ENCODE measurements at regions not wholly inside any gene's neighbourhood (a gene's known extent, or its start where the extent isn't known, plus 50 kb on each side); places are given as distances from the start of the nearest gene placed in this dataset.

DNA sequence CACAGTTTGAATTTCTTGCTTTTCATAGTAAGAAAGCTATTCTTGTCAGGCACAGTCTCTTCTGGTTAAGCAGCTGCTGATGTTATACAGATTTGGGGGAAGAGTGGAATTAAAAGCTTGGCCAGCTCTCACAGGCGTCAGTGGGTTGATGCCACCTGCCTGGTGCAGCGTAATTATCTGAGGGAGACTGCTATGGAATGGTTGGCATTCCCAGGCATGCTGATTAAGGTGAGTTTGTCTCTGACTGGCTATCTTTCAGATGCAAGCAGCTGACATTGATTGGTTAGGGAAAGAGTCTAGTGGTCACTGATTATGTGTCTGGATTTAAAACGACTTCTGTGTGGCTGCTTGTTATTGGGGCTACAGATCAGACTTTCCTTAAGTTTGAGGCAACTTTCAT is 948.4 kb downstream of the UQCRFS1 start:
- ATAC-seq (no peak), DNase-seq (ENCODE audit: low read depth, low spot score) (no peak), FAIRE-seq (no peak)
- H3K4me3 ChIP-seq, result no peak overlapping the region
- no peaks in the 10 kb centered on the region for H3K4me1 ChIP-seq (ENCODE audit: control insufficient read depth, insufficient read depth, low read length)
- H3K79me2 ChIP-seq (ENCODE audit: control insufficient read depth, insufficient read depth, low read length), result no peaks in the 10 kb centered on the region
- intact Hi-C loops (cut with micrococcal nuclease; ENCODE audit: unreplicated experiment), result no loop called here
- ChIA-PET CTCF (no interaction called here), POLR2A (no interaction called here), SMC1A (ENCODE audit: uncharacterized antibody, unreplicated experiment) (no interaction called here), RAD21 (ENCODE audit: unreplicated experiment) (no interaction called here)
- H2AFZ ChIP-seq (ENCODE audit: control insufficient read depth, low read depth, low read length), result no peak overlapping the region
- TF ChIP-seq JUNB (IDR thresholded peaks at IDR 0.05), result no peak
- TF ChIP-seq, protein P1, sequence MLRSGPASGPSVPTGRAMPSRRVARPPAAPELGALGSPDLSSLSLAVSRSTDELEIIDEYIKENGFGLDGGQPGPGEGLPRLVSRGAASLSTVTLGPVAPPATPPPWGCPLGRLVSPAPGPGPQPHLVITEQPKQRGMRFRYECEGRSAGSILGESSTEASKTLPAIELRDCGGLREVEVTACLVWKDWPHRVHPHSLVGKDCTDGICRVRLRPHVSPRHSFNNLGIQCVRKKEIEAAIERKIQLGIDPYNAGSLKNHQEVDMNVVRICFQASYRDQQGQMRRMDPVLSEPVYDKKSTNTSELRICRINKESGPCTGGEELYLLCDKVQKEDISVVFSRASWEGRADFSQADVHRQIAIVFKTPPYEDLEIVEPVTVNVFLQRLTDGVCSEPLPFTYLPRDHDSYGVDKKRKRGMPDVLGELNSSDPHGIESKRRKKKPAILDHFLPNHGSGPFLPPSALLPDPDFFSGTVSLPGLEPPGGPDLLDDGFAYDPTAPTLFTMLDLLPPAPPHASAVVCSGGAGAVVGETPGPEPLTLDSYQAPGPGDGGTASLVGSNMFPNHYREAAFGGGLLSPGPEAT (IDR thresholded peaks at IDR 0.05; ENCODE audit: low read depth), result no peak
- H3K4me2 ChIP-seq (ENCODE audit: control insufficient read depth, insufficient read depth), result no peak overlapping the region
- BruUV-seq (replicated peaks), result no TSS peak
- no peaks in the 10 kb centered on the region for H3K36me3 ChIP-seq (ENCODE audit: control insufficient read depth in 2 of 2, insufficient read depth in 2 of 2, low read length in 1 of 2)
- H3K9ac ChIP-seq (ENCODE audit: control insufficient read depth, insufficient read depth, low read length), result no peak overlapping the region
- H4K20me1 ChIP-seq (ENCODE audit: control insufficient read depth, insufficient read depth), result no peaks in the 10 kb centered on the region
- H3K27ac ChIP-seq (ENCODE audit: control insufficient read depth, insufficient read depth), result no peak overlapping the region
- no peaks in the 10 kb centered on the region; the same call in 2 of the 3 replicates for H3K9me3 ChIP-seq (replicated peaks; ENCODE audit: control insufficient read depth, insufficient read depth, low read length)
- no peaks in the 10 kb centered on the region for H3K27me3 ChIP-seq (replicated peaks in 1 of 2; ENCODE audit: control insufficient read depth in 2 of 2, insufficient read depth in 2 of 2, low read length in 1 of 2)
- in situ Hi-C loops (cut with MboI), result no loop called here
- 0% methylated on average over 3 of the region's 3 CpGs for WGBS (ENCODE audit: insufficient coverage, insufficient replicate concordance, low lambda C conversion rate, missing lambda C conversion rate)

DNA sequence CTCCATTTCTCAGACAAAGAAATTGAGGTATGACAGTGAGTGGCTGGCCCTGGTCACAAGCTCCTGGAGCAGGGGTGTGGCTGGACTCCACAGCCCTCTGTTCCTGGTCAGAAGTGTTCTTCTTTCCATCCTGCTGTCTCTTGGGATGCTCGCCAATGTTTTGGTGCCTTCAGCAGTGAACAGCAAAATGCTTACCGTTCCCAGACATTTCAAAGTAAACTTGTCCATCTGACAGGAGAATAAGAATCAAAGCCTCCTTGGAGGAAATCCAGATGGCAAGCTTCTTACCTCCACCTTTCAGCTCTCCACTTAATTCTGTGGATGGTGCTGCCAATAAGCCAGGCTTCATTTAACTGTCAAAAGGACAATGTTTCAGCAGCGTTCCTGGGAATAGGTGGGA is 954.1 kb downstream of the UQCRFS1 start:
- H3K4me2 ChIP-seq (ENCODE audit: control insufficient read depth, insufficient read depth), result no peak overlapping the region
- no peaks in the 10 kb centered on the region for H3K27me3 ChIP-seq (replicated peaks in 1 of 2; ENCODE audit: control insufficient read depth in 2 of 2, insufficient read depth in 2 of 2, low read length in 1 of 2)
- SMC1A ChIA-PET (ENCODE audit: uncharacterized antibody, unreplicated experiment), result no interaction called here
- CTCF ChIA-PET, result no interaction called here
- H2AFZ ChIP-seq (ENCODE audit: control insufficient read depth, low read depth, low read length), result no peak overlapping the region
- H3K4me3 ChIP-seq, result no peak overlapping the region
- no peak overlapping the region for H3K9ac ChIP-seq (ENCODE audit: control insufficient read depth, insufficient read depth, low read length)
- BruUV-seq (replicated peaks), result no TSS peak
- no peak for FAIRE-seq
- intact Hi-C loops (cut with micrococcal nuclease; ENCODE audit: unreplicated experiment), result no loop called here
- DNase-seq (ENCODE audit: low read depth, low spot score), result no peak
- no peaks in the 10 kb centered on the region for H3K36me3 ChIP-seq (ENCODE audit: control insufficient read depth in 2 of 2, insufficient read depth in 2 of 2, low read length in 1 of 2)
- H4K20me1 ChIP-seq (ENCODE audit: control insufficient read depth, insufficient read depth), result no peaks in the 10 kb centered on the region
- H3K4me1 ChIP-seq (ENCODE audit: control insufficient read depth, insufficient read depth, low read length), result no peaks in the 10 kb centered on the region
- in situ Hi-C loops (cut with MboI), result no loop called here
- TF ChIP-seq STAT1 (conservative IDR thresholded peaks at IDR 0.05), result no peak
- no peak for ATAC-seq
- no peaks in the 10 kb centered on the region for H3K79me2 ChIP-seq (ENCODE audit: control insufficient read depth, insufficient read depth, low read length)
- no peaks in the 10 kb centered on the region; the same call in 2 of the 3 replicates for H3K9me3 ChIP-seq (replicated peaks; ENCODE audit: control insufficient read depth, insufficient read depth, low read length)
- no peak overlapping the region for H3K27ac ChIP-seq (ENCODE audit: control insufficient read depth, insufficient read depth)
- WGBS (ENCODE audit: insufficient coverage, insufficient replicate concordance, low lambda C conversion rate, missing lambda C conversion rate), result 11% methylated on average over 3 of the region's 3 CpGs
- RAD21 ChIA-PET (ENCODE audit: unreplicated experiment), result no interaction called here
- POLR2A ChIA-PET, result no interaction called here
